GM19238 (cell line): ENCODE measurements at regions not wholly inside any gene's neighbourhood (a gene's known extent, or its start where the extent isn't known, plus 50 kb on each side); places are given as distances from the start of the nearest gene placed in this dataset.

Experiments
- DNase-seq: peaks from one replicate; pipeline ENCODE4 v3.0.0; 2011; ENCODE audit warnings: low spot score; ENCODE audit not compliant: insufficient read length

GRCh38 chr2:8101614-8102277 is 580.1 kb upstream of the ID2 start:
- no peak for DNase-seq

DNA sequence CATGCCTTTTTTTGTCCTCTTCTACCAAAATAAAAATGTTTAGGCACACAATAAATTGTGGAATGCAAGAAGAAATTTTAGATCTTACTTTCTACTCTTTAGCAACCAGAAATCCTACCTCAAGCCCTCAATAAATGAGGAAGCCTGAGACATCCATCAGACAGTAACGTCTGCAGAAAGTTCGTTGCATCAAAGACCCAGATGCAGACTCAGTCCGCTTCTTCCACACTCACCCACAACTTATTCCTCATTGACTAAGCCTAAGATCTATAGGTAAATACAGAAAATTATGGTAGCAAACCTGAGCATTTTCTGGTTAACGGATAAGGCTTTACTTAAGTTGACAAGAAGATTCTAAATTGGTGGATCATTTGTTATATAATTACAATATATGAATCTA is 579.4 kb upstream of the ID2 start:
- no peak for DNase-seq

DNA sequence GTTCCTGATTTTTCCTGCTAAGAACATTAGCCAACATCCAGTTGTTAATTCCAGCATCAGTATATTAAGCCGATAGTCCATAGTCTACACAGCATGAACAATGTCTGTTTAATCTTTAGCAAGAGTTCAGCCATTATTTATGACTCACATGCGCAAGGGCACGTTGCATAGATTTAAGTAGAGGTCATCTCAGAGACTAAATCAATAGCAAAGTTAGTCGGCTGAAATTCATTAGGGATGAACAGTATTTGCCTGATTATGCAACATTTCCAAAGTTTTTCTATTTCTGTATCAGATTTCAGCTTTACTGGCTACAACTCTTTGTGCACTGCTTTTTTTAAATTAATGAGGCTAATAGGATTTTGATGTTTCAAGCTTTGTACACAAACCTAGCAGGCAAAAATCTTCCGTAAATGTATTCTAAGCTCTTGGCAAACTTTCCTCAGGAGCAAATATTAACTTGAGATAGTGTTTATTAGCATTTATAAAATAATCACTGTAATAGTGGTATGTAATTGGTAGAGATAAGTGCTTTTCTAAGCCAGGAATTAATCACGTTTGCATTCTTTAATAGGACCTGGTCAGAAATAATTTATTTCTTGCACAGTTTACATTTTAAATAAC is 578.7 kb upstream of the ID2 start:
- no peak for DNase-seq

DNA sequence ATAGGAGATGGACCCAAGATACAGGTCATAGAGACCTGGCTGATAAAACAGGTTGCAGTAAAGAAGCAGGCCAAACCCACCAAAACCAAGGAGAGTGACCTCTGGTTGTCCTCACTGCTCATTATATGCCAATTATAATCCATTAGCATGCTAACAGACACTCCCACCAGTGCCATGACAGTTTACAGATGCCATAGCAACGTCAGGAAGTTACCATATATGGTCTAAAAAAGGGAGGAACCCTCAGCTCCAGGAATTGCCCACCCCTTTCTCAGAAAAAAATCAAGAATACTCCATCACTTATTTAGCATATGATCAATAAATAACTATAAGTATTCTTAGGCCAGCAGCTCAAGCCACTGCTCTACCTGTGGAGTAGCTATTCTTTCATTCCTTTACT is 574.7 kb upstream of the ID2 start:
- no peak for DNase-seq

DNA sequence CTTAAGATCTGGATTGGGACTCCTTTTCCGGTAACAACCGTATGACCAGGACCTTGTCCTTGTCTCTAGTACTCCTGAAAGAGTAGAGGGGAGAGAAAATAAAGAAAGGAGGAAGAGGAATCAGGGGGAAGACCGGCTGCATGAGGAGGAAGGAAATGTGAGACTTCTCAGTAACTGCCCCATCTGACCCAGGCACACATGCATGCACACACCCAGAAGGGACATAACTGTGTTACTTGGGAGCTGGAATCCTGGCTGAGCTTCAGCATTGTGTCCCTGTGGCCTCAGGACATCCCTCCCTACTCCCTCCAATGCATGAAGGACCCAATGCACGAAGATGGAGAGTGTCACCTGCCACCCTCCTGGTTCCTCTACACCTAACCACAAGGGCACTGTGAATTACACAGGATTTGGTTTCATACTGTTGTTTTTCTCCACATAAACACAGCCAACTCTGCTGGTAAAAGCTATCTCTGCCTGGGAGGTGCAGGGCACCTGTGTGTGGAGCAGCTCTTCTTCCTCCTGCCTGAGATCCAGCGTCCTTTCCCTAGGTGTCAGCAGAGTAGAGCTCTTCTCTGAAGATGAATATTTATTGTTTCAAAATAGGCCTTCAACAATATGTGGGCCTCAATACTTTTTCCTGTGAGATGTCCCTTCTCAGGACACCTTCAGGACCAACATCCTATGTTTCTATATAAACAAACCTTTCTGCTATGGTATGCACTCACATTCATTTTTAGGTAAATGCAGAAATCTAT is 574.1 kb upstream of the ID2 start:
- no peak for DNase-seq

GRCh38 chr2:8110716-8111115 is 571.1 kb upstream of the ID2 start:
- no peak for DNase-seq

DNA sequence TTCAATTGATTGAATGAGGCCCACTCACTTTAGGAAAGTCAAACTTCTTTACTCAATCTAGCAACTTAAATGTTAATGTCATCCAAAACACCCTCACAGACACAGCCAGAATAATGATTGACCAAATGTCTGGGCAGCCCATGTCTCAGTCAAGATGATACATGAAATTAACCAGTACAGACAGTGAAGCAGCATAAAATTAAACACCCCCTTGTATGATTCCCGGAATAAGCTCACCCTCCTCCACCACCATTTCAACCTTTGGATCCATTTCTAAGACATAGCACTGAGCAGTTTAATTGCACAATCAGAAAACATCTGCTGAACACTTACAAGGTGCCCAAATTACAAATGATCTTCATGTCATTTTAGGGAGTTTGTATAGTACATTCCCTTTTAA is 570.7 kb upstream of the ID2 start:
- DNase-seq: no peak

DNA sequence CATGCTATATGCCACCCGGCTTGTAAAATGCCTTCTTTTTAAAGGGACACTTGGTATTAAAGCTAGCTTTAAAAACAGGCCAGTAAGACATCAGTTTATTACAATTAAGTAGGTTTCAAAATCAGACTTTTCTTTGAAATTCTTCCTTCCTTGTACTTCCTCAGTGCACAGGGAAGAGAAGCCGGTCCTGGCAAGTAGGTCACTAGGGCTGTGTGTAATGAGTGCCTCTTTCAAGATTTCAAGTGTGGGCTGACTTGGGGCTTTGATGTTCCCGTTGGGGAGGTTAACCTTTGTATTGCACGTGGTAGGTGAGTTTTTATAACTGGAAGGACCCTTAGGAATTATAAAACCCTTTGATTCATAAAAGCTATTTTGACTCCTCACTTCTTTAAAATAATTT is 566.4 kb upstream of the ID2 start:
- DNase-seq: no peak

DNA sequence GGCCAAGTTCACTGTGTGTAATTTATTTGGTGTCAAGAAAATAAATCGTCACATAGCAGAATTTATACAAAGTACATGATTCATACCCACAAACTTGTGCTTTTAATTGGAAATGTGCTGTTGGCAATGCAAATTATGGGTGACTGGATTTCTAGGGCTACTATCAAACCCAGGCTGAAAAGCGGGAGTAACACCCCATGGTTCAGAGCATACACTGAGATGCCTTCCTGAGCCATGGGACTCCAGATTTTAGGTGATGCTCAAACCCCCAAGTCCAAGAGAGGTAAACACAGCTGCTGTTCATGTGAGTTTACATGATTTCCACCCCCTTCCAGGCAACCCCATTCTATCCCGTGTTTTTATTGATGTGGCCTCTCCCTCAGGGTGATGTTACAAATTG is 565.9 kb upstream of the ID2 start:
- no peak for DNase-seq

DNA sequence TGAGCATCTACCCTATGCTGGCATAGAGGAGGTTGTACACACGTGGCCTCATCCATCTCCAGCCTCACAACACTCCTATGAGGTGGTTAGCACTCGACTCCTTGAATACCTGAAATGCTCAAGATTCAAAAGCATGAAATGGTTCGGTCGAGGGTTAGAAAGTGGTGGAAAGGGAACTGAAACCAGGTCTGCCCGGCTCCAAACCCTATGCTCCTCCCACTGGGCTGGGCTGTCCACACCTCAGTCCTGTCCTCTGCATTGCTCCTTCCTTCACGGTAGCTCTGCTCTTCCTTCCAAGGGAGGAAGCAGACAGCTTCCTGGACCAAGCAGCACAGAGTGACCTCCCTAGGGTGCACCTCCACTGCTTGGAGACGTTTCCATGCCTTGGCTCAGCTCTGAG is 565.2 kb upstream of the ID2 start:
- DNase-seq: peak; percentile 60

DNA sequence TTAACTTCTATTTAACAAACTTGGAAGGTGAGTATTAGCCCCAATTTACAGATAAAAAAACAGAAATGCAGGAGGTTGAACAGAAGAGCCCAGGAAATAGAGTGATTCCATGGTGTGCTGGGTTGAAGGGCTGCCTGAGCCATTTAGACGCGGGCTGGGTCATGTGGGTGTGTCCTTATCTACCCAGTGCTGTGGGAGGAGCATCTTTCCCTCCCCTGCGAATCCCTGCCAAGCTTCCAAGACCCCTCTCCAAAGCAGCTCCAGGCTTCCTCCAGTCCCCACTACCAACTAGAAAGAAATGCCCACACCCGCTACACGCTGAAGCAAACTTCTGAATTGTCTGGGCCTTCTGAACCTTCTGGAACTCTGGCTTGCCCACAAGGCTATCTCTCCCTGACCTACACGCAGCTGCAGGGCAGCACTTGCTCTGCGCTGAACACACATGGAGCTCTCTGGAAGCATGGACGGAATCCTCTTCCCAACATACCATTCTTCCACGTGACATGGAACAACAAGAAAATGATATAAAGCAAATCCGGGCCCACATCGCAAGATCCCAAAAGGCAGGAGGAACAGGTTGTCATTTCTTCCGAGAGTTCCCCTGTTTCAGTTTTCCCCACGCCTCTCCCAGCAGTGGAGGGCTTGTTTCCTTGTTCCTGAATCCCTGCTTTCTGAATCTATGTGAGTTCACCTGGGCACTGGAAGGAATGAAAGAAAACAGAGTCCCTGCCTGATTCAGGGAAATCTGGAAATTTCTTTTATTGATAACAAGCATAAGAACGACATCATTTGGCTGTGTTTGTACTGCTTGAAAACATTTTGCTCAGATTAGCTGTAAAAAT is 562.7 kb upstream of the ID2 start:
- DNase-seq: no peak

DNA sequence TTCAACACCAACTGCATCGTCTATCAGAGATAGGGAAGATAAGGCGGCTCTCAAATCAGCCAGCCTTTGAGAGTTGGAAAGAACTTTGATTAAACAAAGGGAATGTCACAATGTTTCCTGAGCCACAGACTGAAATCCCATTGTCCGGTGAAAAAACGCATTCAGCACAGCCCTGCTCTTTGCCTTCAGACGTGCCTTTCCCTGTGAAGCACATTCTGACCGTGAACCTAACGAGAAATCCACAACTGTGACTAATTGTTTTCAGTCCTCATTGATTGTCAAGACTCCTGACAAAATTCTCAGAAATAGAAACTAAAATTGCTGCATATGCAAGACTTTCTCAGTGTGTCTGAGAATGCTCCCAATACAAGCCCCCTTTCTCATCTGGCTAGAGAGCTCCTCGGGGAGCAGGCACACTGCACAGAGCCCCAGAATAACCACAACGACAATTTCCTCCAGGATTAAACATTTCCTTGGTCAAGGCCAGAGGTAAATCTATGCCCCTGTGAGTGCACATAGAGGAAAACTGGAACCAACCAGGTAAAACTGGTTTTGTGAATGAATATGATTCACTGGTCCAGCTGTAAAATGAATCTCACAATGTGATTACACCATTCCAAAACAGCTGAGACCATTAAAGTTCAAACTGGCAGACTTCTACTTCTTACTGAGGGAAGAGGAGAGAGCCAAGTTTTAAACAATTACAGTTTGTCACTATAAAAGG is 561.9 kb upstream of the ID2 start:
- DNase-seq: no peak

DNA sequence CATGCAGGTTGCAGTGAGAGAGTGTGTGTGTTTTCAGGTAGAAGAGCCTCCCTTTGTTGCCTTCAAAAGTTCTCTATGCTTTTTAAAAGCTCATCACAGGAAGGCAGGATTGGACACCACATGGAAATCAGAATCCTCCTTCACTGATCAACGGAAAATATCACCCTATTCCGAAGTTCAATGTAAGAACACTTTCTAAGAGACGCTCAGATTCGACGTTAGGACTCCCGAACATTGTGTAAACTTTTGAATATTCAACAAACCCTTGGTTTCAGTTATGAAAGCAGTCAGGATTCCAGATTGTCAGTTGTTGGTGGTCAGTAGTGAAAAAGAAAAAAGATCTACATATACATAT is 561.4 kb upstream of the ID2 start:
- DNase-seq: no peak

GRCh38 chr2:8121022-8121825 is 560.6 kb upstream of the ID2 start:
- DNase-seq: no peak

GRCh38 chr2:8121826-8122513 is 559.9 kb upstream of the ID2 start:
- no peak for DNase-seq

- DNase-seq: no peak
Observed at GRCh38 chr2:8122520-8122919, 559.3 kb upstream of the ID2 start.

- no peak for DNase-seq
Observed at GRCh38 chr2:8123464-8123863, 558.4 kb upstream of the ID2 start.

GRCh38 chr2:8125741-8126711 is 555.8 kb upstream of the ID2 start:
- no peak for DNase-seq

- no peak for DNase-seq
Observed at GRCh38 chr2:8126783-8127182, 555.1 kb upstream of the ID2 start.
